ENCODE measurements at regions not wholly inside any gene's neighbourhood (a gene's known extent, or its start where the extent isn't known, plus 50 kb on each side); places are given as distances from the start of the nearest gene placed in this dataset.

DNA sequence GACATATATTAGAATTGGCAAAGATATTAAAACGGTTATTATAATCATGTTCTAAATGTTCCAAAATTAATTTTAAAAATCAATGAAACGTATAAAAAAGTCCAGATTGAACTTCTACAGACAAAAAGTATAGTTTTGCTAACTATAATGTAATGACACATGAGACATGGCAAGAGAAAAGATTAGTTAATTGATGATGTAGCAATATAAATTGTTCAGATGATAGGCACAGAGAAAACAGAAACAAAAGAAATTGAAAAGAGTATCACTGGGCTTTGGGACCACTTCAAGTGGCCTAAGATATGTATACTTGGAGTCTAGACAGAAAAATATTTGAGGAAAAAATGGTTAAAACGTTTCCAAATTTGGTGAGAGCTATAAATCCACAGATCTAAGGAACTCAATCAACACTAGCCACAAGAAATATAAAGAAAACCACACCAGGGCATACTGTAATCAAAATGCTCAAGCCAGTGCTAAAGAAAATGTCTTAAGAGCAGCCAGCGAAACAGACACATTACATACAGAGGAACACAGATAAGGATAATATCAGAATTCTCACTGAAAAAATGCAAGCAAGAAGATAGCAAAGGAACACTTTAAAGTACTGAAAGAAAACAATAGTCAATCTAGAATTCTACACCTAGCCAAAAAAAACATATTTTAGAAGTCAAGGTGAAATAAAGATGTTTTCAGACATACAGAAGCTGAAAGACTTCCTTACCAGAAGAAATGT lies 172.6 kb upstream of the FOXQ1 start:
- no peak for TF ChIP-seq ZNF623 (tag by site-specific recombination; IDR thresholded peaks at IDR 0.05)
- TF ChIP-seq, protein P1, sequence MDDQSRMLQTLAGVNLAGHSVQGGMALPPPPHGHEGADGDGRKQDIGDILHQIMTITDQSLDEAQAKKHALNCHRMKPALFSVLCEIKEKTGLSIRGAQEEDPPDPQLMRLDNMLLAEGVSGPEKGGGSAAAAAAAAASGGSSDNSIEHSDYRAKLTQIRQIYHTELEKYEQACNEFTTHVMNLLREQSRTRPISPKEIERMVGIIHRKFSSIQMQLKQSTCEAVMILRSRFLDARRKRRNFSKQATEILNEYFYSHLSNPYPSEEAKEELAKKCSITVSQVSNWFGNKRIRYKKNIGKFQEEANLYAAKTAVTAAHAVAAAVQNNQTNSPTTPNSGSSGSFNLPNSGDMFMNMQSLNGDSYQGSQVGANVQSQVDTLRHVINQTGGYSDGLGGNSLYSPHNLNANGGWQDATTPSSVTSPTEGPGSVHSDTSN (CRISPR knock-in tag; IDR thresholded peaks at IDR 0.05): no peak
